Activated CD8-positive, alpha-beta T cell treated with anti-CD3 and anti-CD28 coated beads for 36 hours (primary cell): ENCODE measurements at regions not wholly inside any gene's neighbourhood (a gene's known extent, or its start where the extent isn't known, plus 50 kb on each side); places are given as distances from the start of the nearest gene placed in this dataset.

ENCODE experiments used
- ATAC-seq: fragments of 200-7000 bp; cut with Tn5 transposase; one replicate; pipeline ENCODE4 v1.10.0; 2021; ENCODE audit warnings: mild to moderate bottlenecking, moderate library complexity
- CTCF ChIA-PET: fragments of 350-600 bp; sonication (Branson Sonifier 250); formaldehyde crosslinking; loops from one replicate; lab custom pipeline; 2021; ENCODE audit warnings: antibody characterized with exemption; lab: Charles Lee
- POLR2A ChIA-PET: fragments of 350-600 bp; sonication (Branson Sonifier 250); formaldehyde crosslinking; loops from one replicate; lab custom pipeline; 2021; ENCODE audit warnings: antibody characterized with exemption; lab: Charles Lee
- DNase-seq: peaks from one replicate; pipeline ENCODE4 v3.0.0-alpha.2; 2020
- H3K27ac Mint-ChIP-seq: one replicate; pipeline ENCODE4 v1.8.0; 2021; ENCODE audit warnings: mild to moderate bottlenecking, mixed read lengths
- H3K27me3 Mint-ChIP-seq: one replicate; pipeline ENCODE4 v1.8.0; 2021; ENCODE audit warnings: mixed read lengths
- H3K36me3 Mint-ChIP-seq: one replicate; pipeline ENCODE4 v1.8.0; 2021; ENCODE audit warnings: low read depth, mixed read lengths
- H3K4me1 Mint-ChIP-seq: one replicate; pipeline ENCODE4 v1.8.0; 2021; ENCODE audit warnings: low read depth, mixed read lengths
- H3K4me3 Mint-ChIP-seq: one replicate; pipeline ENCODE4 v1.8.0; 2021; ENCODE audit warnings: mild to moderate bottlenecking, moderate library complexity, mixed read lengths
- H3K9me3 Mint-ChIP-seq: one replicate; pipeline ENCODE4 v1.8.0; 2021; ENCODE audit warnings: mixed read lengths
- CTCF ChIP-seq: fragments of 200-600 bp; IDR thresholded peaks from one replicate; pipeline ENCODE4 v1.8.0; 2022; ENCODE audit warnings: antibody characterized with exemption, mild to moderate bottlenecking
- intact Hi-C: fragments of 100-400 bp; cut with micrococcal nuclease; formaldehyde crosslinking; loops from one replicate; pipeline ENCODE4 v1.10.0; 2022

GRCh38 chr10:78684947-78685346 is 383.8 kb upstream of the ZMIZ1 start:
- no peak for TF ChIP-seq CTCF
- Mint-ChIP-seq H3K4me3 (no peak overlapping the region), H3K27me3 (peaks cover 5% of the 10 kb centered on the region), H3K4me1 (peaks cover 3% of the 10 kb centered on the region), H3K36me3 (no peaks in the 10 kb centered on the region), H3K27ac (no peak overlapping the region), H3K9me3 (no peaks in the 10 kb centered on the region)
- intact Hi-C loops = no loop called here
- POLR2A ChIA-PET = no interaction called here
- CTCF ChIA-PET = no interaction called here
- DNase-seq = no peak
- ATAC-seq = no peak

- ATAC-seq = peak; percentile 81
- peak; percentile 26 for DNase-seq
- no peaks in the 10 kb centered on the region for H3K36me3 Mint-ChIP-seq
- no peaks in the 10 kb centered on the region for H3K9me3 Mint-ChIP-seq
- no peaks in the 10 kb centered on the region for H3K27me3 Mint-ChIP-seq
- no peak overlapping the region for H3K27ac Mint-ChIP-seq
- POLR2A ChIA-PET = no interaction called here
- CTCF ChIA-PET = no interaction called here
- TF ChIP-seq CTCF = no peak
- intact Hi-C loops = no loop called here
- H3K4me3 Mint-ChIP-seq = no peak overlapping the region
- peaks cover 3% of the 10 kb centered on the region for H3K4me1 Mint-ChIP-seq
These were observed 383.2 kb upstream of the ZMIZ1 start for GRCh38 chr10:78685466-78686103.

DNA sequence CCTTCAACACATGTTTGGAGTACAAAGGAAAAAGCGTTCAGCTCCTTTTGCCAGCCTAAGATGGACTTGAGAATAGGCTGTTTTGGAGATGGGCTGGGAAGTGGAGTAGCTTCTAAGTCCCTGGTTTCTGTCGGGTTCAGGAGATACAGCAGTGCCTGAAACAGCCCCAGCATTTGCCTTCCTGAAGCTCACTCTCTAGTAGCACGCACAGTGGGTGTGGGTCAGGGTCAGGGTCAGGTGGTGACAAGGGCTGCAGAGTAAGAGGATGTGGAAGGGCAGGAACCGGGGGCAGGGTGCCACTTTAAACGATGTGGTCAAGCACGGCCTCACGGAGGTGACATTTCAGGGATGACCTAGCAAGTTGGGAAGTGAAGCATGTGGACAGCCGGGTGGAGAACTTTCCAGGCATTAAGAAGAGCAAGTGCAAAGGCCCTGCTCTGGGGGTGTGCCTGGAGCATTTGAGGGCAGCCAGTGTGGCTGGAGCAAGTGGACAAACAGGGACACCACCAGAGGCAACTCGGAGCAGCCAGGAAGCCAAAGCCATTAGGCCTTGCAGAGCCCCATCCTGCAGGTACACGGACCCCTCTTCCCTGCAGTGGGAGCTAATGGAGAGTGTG is 382.2 kb upstream of the ZMIZ1 start:
- DNase-seq = no peak
- POLR2A ChIA-PET = no interaction called here
- no peak for ATAC-seq
- CTCF ChIA-PET = no interaction called here
- Mint-ChIP-seq H3K4me3 (no peak overlapping the region), H3K9me3 (no peaks in the 10 kb centered on the region), H3K36me3 (no peaks in the 10 kb centered on the region), H3K4me1 (peaks cover 3% of the 10 kb centered on the region), H3K27me3 (peaks cover 1% of the 10 kb centered on the region), H3K27ac (no peak overlapping the region)
- intact Hi-C loops = no loop called here
- no peak for TF ChIP-seq CTCF

GRCh38 chr10:78687626-78688025 is 381.1 kb upstream of the ZMIZ1 start:
- no peak overlapping the region for H3K4me3 Mint-ChIP-seq
- DNase-seq (no peak), ATAC-seq (no peak)
- peaks cover 1% of the 10 kb centered on the region for H3K27me3 Mint-ChIP-seq
- TF ChIP-seq CTCF = no peak
- no peaks in the 10 kb centered on the region for H3K9me3 Mint-ChIP-seq
- H3K4me1 Mint-ChIP-seq = peaks cover 3% of the 10 kb centered on the region
- ChIA-PET POLR2A (no interaction called here), CTCF (no interaction called here)
- H3K36me3 Mint-ChIP-seq = no peaks in the 10 kb centered on the region
- no peak overlapping the region for H3K27ac Mint-ChIP-seq
- intact Hi-C loops = no loop called here

GRCh38 chr10:78688230-78688900 is 380.4 kb upstream of the ZMIZ1 start:
- DNase-seq = no peak
- Mint-ChIP-seq H3K4me3 (no peak overlapping the region), H3K27me3 (peaks cover 1% of the 10 kb centered on the region), H3K36me3 (no peaks in the 10 kb centered on the region), H3K4me1 (peaks cover 3% of the 10 kb centered on the region), H3K27ac (no peak overlapping the region), H3K9me3 (no peaks in the 10 kb centered on the region)
- intact Hi-C loops = no loop called here
- POLR2A ChIA-PET = no interaction called here
- no peak for TF ChIP-seq CTCF
- CTCF ChIA-PET = no interaction called here
- no peak for ATAC-seq
